GM19328 (cell line): ENCODE measurements at regions not wholly inside any gene's neighbourhood (a gene's known extent, or its start where the extent isn't known, plus 50 kb on each side); places are given as distances from the start of the nearest gene placed in this dataset.
"Not testable (repeated sequence)": the region's sequence is repeated elsewhere in the genome, so short reads cannot be mapped to it uniquely, and the experiment has no call there.

Source experiments
- ATAC-seq: cut with Tn5 transposase; IDR thresholded peaks from one replicate; pipeline ENCODE4 v1.9.1; 2021; ENCODE audit warnings: mild to moderate bottlenecking, moderate library complexity; ENCODE audit not compliant: unreplicated experiment

DNA sequence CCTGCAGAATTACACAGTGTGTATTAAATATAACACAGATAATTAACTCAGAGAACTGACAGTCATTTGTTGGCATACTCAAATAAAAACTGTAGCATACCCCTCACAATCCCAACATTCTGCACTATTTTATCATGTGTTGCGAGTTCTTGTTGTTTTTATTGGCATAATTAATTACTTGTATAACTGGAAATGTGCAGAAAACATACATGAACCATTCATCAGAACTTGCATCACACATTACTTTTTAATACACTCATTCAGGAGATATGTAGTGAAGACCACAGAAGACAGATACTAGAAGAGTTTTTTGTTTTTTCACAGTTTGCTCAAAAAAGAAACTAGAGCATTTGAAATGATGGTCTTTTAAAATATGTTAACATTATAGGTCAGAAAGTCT is 74.6 kb upstream of the NEIL3 start:
- ATAC-seq: no peak

- ATAC-seq: no peak
Observed at GRCh38 chr4:177236886-177237285, 72.8 kb upstream of the NEIL3 start.

DNA sequence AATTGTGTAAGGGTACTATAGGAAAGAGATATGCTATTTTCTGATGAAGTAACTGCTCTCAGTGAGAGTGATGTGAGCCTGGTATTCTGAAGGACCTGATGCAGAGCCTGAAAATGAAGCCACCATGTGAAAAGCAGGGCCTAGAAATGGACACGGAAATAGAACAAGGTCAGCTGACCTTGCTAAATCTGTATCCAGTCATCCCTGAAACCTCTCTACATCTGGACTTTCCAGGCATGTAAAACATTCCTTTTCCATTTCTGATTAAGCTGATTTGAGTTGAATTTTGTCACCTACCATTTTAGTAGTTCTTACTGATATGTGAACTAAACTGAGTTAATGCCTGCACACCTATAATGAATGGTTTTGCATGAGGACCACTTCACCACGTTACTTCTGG is 72.4 kb upstream of the NEIL3 start:
- no peak for ATAC-seq

DNA sequence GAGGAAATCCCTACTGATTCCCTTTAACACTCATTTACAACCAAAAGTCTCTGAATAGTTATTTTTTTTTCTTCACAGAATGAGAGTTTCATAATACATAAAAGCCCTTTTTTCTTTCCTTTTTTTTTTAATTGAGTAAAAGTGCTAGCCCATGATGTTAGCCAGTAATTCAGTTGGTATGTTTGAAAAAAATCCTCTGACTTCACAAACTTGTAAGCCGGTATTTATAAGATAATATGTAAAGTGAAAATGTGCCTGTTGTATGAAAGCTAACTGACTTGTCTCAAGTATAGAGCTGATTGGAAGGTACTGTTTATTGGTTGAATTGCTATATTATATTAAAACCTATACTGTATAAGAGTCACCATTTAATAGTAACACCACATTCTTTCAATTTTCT is 70.2 kb upstream of the NEIL3 start:
- ATAC-seq: no peak

DNA sequence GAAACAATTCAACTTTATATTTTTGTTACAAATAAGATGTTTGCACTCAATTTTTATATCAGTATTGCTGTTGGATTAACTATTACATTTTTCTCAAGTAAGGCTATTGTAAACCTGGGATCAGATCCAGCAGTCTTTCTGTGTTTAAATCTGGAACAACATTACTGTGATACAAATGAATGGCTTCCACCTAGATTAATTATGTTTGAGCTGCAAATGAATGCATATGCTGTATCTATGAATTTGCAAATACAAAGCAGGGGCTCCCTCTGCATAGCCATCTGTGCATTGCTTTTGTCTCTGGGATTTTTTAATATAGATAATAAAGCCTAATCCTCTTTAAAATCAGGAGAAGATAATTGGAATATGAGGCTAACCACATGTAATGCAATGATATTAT is 69.8 kb upstream of the NEIL3 start:
- ATAC-seq: no peak

DNA sequence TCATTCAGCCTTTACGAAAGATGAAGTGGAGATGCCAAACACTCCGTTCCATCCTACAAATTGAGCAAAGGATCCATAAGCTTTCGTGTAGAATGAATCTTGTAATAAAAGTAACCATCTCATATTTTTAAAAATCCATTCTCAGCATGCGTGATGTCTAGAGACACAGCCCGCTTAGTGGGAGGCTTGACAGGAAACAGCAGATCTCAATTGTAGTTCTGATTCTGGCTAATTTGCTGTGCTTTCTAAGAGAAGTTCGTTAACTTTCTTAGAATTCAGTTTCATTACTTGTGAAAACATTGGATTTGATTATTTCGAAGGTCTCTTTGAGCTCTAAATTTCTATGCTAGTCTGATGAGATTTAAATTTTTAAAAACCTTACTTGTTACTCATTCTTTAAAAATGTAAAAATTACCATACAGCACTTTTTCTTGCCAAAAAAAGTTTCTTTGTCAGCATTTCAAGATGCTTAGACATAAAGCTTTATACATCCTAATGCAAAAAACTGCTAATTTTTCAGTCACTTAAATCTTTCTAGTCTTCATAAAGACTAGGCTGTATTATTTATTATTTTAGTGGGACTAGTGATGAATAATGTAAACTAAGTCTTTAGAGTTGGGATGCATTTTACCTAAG is 66.9 kb upstream of the NEIL3 start:
- ATAC-seq: no peak

- no peak for ATAC-seq
Observed at GRCh38 chr4:177246641-177247584, 62.8 kb upstream of the NEIL3 start.

DNA sequence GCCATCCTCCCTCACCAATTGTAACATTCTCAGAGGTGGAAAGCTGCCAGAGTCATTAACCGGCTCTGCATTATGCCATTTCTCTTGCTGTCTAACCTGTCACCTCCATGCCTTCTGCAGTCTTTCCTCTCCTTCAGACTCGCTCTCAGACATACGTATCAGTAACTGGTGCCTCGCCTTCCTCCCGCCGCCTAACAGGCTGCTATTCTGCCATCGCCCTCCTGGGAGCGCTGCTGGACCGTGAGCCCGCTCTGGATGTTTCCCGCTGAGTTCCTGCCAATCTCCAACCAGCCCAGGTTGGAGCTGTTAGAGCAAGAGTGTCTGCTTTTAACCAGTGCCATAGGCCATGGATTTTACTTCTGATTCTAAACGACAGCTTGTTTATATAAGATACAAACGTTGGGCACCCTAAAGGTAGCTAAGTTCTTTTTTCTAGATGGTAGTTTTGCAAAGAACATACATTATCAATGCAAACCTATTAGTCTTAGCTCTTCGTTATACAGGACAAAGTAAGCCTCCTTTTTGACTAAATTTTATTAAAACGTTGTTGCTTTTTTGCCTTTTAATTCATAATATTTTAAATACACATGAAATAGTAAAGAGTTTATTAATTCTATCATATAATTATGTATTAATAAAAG is 59.5 kb upstream of the NEIL3 start:
- ATAC-seq: peak; percentile 86

DNA sequence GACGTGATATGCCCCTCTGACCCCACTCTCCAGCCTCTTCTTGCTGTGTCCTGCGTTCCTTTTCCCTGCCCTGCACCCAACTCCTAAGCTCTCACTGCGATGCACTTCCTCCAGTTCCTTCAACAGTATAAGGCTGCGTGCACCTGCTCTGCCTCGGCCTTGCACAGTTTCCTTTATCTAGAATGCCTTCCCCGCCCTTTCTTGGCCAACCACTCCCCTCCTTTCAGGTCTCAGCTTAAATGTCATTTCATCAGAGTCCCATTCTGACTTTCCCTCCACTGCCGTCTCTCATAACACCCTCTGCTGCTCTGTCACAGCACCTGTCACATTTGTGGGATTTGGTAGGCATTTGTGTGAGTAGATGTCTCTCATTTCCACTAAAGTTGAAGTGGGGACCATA is 58.4 kb upstream of the NEIL3 start:
- no peak for ATAC-seq

- no peak for ATAC-seq
Observed at GRCh38 chr4:177255359-177255758, 54.3 kb upstream of the NEIL3 start.

DNA sequence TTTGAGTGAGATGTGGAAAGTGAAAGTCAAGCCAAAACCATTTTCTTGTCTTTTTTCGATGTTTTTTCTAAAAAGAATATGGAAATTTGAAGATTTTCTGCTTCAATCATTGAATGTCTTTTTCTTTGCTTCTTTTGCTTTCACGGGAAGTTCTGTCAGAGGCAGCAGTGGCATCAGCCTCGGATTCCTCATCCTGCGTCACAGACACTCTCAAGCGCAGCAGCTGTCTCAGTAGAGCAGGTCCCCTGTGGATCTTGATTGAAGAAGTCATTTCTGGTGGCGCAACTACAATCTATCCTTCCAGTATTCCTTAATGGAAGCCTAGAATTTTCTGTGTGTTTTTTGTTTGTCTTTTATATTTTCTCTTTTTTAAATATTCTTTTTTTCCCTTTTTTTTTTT is 52.7 kb upstream of the NEIL3 start:
- ATAC-seq: no peak

DNA sequence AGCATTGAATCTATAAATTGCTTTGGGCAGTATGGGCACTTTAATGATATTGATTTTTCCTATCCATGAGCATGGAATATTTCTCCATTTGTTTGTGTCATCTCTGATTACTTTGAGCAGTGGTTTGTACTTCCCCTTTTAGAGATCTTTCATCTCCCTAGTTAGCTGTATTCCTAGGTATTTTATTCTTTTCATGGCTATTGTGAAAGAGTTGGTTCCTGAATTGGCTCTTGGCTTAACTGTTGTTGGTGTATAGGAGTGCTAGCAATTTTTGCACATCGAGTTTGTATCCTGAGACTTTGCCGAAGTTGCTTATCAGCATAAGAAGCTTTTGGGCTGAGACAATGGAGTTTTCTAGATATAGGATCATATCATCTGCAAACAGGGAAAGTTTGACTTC is 50.2 kb upstream of the NEIL3 start:
- ATAC-seq: not testable (repeated sequence)
